BLaER1 (cell line): ENCODE measurements at regions not wholly inside any gene's neighbourhood (a gene's known extent, or its start where the extent isn't known, plus 50 kb on each side); places are given as distances from the start of the nearest gene placed in this dataset.

Experiments used
- H3K27ac ChIP-seq: shearing (Covaris generic); formaldehyde crosslinking; 2 replicates; pipeline ENCODE4 v1.8.1; 2022
- H3K27me3 ChIP-seq: shearing (Covaris generic); formaldehyde crosslinking; 2 replicates; pipeline ENCODE4 v1.8.1; 2022
- H3K36me3 ChIP-seq: shearing (Covaris generic); formaldehyde crosslinking; 2 replicates; pipeline ENCODE4 v1.8.1; 2022
- H3K4me1 ChIP-seq: shearing (Covaris generic); formaldehyde crosslinking; 2 replicates; pipeline ENCODE4 v1.8.1; 2022
- H3K4me2 ChIP-seq: shearing (Covaris generic); formaldehyde crosslinking; 2 replicates; pipeline ENCODE4 v1.8.1; 2022
- H3K4me3 ChIP-seq: shearing (Covaris generic); formaldehyde crosslinking; 2 replicates; pipeline ENCODE4 v1.8.1; 2022
- H3K9ac ChIP-seq: shearing (Covaris generic); formaldehyde crosslinking; 2 replicates; pipeline ENCODE4 v1.8.1; 2022
- H3K9me3 ChIP-seq: shearing (Covaris generic); formaldehyde crosslinking; 2 replicates; pipeline ENCODE4 v1.8.1; 2022
- H4K20me1 ChIP-seq: shearing (Covaris generic); formaldehyde crosslinking; 2 replicates; pipeline ENCODE4 v1.8.1; 2022
- Cebpa-rat ChIP-seq: shearing (Covaris generic); IDR thresholded peaks from 2 replicates; pipeline ENCODE4 v1.8.1; 2022

- H3K9me3 ChIP-seq, result no peaks in the 10 kb centered on the region
- no peak overlapping the region for H3K27ac ChIP-seq
- no peaks in the 10 kb centered on the region for H3K27me3 ChIP-seq
- no peaks in the 10 kb centered on the region for H3K36me3 ChIP-seq
- no peaks in the 10 kb centered on the region for H3K4me1 ChIP-seq
- H3K9ac ChIP-seq, result no peak overlapping the region
- no peak overlapping the region for H3K4me2 ChIP-seq
- H4K20me1 ChIP-seq, result no peaks in the 10 kb centered on the region
- no peak overlapping the region for H3K4me3 ChIP-seq
- no peak for TF ChIP-seq Cebpa-rat
These were observed 85.7 kb downstream of the GJA1 start for GRCh38 chr6:121521164-121521555.

- H3K4me1 ChIP-seq, result no peaks in the 10 kb centered on the region
- H3K36me3 ChIP-seq, result no peaks in the 10 kb centered on the region
These were observed 86.8 kb downstream of the GJA1 start for GRCh38 chr6:121522265-121522664.

GRCh38 chr6:121522771-121523386 lies 87.4 kb downstream of the GJA1 start:
- Histone ChIP-seq H3K9me3 (no peaks in the 10 kb centered on the region), H3K27ac (no peak overlapping the region), H3K4me2 (no peak overlapping the region), H3K27me3 (no peaks in the 10 kb centered on the region), H4K20me1 (no peaks in the 10 kb centered on the region), H3K4me3 (no peak overlapping the region), H3K4me1 (no peaks in the 10 kb centered on the region), H3K36me3 (no peaks in the 10 kb centered on the region), H3K9ac (no peak overlapping the region)
- TF ChIP-seq Cebpa-rat, result no peak

More at GRCh38 chr6:121522265-121522664, 86.8 kb downstream of the GJA1 start:
- no peaks in the 10 kb centered on the region for H3K27me3 ChIP-seq
- H3K27ac ChIP-seq, result no peak overlapping the region
- no peaks in the 10 kb centered on the region for H3K9me3 ChIP-seq
- no peak for TF ChIP-seq Cebpa-rat
- no peak overlapping the region for H3K4me2 ChIP-seq
- no peak overlapping the region for H3K9ac ChIP-seq
- H4K20me1 ChIP-seq, result no peaks in the 10 kb centered on the region
- H3K4me3 ChIP-seq, result no peak overlapping the region

- Histone ChIP-seq H3K4me3 (no peak overlapping the region), H3K36me3 (no peaks in the 10 kb centered on the region), H3K4me2 (no peak overlapping the region), H4K20me1 (no peaks in the 10 kb centered on the region), H3K9me3 (no peaks in the 10 kb centered on the region), H3K9ac (no peak overlapping the region), H3K4me1 (no peaks in the 10 kb centered on the region), H3K27me3 (no peaks in the 10 kb centered on the region), H3K27ac (no peak overlapping the region)
- TF ChIP-seq Cebpa-rat, result no peak
These were observed 88.2 kb downstream of the GJA1 start for GRCh38 chr6:121523628-121524027.

GRCh38 chr6:121526282-121526681 lies 90.8 kb downstream of the GJA1 start:
- Histone ChIP-seq H3K4me2 (no peak overlapping the region), H3K27me3 (no peaks in the 10 kb centered on the region), H3K9ac (no peak overlapping the region), H3K9me3 (no peaks in the 10 kb centered on the region), H3K4me1 (no peaks in the 10 kb centered on the region), H3K36me3 (no peaks in the 10 kb centered on the region), H4K20me1 (no peaks in the 10 kb centered on the region), H3K4me3 (no peak overlapping the region), H3K27ac (no peak overlapping the region)
- TF ChIP-seq Cebpa-rat, result no peak

- no peak for TF ChIP-seq Cebpa-rat
- Histone ChIP-seq H3K36me3 (no peaks in the 10 kb centered on the region), H3K4me3 (no peak overlapping the region), H3K4me1 (no peaks in the 10 kb centered on the region), H3K27ac (no peak overlapping the region), H3K4me2 (no peak overlapping the region), H3K9ac (no peak overlapping the region), H3K27me3 (no peaks in the 10 kb centered on the region; the same call in 1 of the 2 replicates), H4K20me1 (no peaks in the 10 kb centered on the region), H3K9me3 (no peaks in the 10 kb centered on the region)
These were observed 96.3 kb downstream of the GJA1 start for GRCh38 chr6:121531658-121532169.

- TF ChIP-seq Cebpa-rat, result no peak
- Histone ChIP-seq H3K36me3 (no peaks in the 10 kb centered on the region), H3K4me2 (no peak overlapping the region), H3K4me1 (no peaks in the 10 kb centered on the region), H4K20me1 (no peaks in the 10 kb centered on the region), H3K4me3 (no peak overlapping the region), H3K9ac (no peak overlapping the region), H3K9me3 (no peaks in the 10 kb centered on the region), H3K27me3 (no peaks in the 10 kb centered on the region; the same call in 1 of the 2 replicates), H3K27ac (no peak overlapping the region)
These were observed 97.9 kb downstream of the GJA1 start for GRCh38 chr6:121533321-121533841.

GRCh38 chr6:121535777-121536176 lies 100.3 kb downstream of the GJA1 start:
- Histone ChIP-seq H3K4me3 (no peak overlapping the region), H4K20me1 (no peaks in the 10 kb centered on the region), H3K4me2 (no peak overlapping the region), H3K36me3 (no peaks in the 10 kb centered on the region), H3K27me3 (no peaks in the 10 kb centered on the region; the same call in 1 of the 2 replicates), H3K9ac (no peak overlapping the region), H3K9me3 (no peaks in the 10 kb centered on the region), H3K4me1 (no peaks in the 10 kb centered on the region), H3K27ac (no peak overlapping the region)
- TF ChIP-seq Cebpa-rat, result no peak

- no peak overlapping the region for H3K9ac ChIP-seq
- no peak overlapping the region for H3K4me3 ChIP-seq
- no peak overlapping the region for H3K27ac ChIP-seq
- no peaks in the 10 kb centered on the region for H3K36me3 ChIP-seq
- TF ChIP-seq Cebpa-rat, result no peak
- no peaks in the 10 kb centered on the region for H3K4me1 ChIP-seq
- H4K20me1 ChIP-seq, result no peaks in the 10 kb centered on the region
- H3K4me2 ChIP-seq, result no peak overlapping the region
- no peaks in the 10 kb centered on the region; the same call in 1 of the 2 replicates for H3K27me3 ChIP-seq
- no peaks in the 10 kb centered on the region for H3K9me3 ChIP-seq
These were observed 100.9 kb downstream of the GJA1 start for GRCh38 chr6:121536345-121536744.

- TF ChIP-seq Cebpa-rat, result no peak
- Histone ChIP-seq H4K20me1 (no peaks in the 10 kb centered on the region), H3K27ac (no peak overlapping the region), H3K36me3 (no peaks in the 10 kb centered on the region), H3K4me2 (no peak overlapping the region), H3K9me3 (no peaks in the 10 kb centered on the region), H3K9ac (no peak overlapping the region), H3K27me3 (no peaks in the 10 kb centered on the region; the same call in 1 of the 2 replicates), H3K4me3 (no peak overlapping the region), H3K4me1 (no peaks in the 10 kb centered on the region)
These were observed 104.0 kb downstream of the GJA1 start for GRCh38 chr6:121539439-121539838.

- Histone ChIP-seq H3K36me3 (no peaks in the 10 kb centered on the region), H4K20me1 (no peaks in the 10 kb centered on the region), H3K4me2 (no peak overlapping the region), H3K27me3 (no peaks in the 10 kb centered on the region; the same call in 1 of the 2 replicates), H3K27ac (no peak overlapping the region), H3K9ac (no peak overlapping the region), H3K4me3 (no peak overlapping the region), H3K4me1 (no peaks in the 10 kb centered on the region), H3K9me3 (no peaks in the 10 kb centered on the region)
- no peak for TF ChIP-seq Cebpa-rat
These were observed 104.8 kb downstream of the GJA1 start for GRCh38 chr6:121540210-121540609.
